ENCODE measurements at regions not wholly inside any gene's neighbourhood (a gene's known extent, or its start where the extent isn't known, plus 50 kb on each side); places are given as distances from the start of the nearest gene placed in this dataset.

- H3K4me1 ChIP-seq, result no peaks in the 10 kb centered on the region
- no peaks in the 10 kb centered on the region for H3K27me3 ChIP-seq
- TF ChIP-seq CTCF (IDR thresholded peaks at IDR 0.05) (no peak), POLR2AphosphoS5 (IDR thresholded peaks at IDR 0.05) (no peak), POLR2A (IDR thresholded peaks at IDR 0.05) (no peak), EP300 (IDR thresholded peaks at IDR 0.05) (no peak)
- H3K27ac ChIP-seq, result no peak overlapping the region
- H3K4me3 ChIP-seq, result no peak overlapping the region
- ATAC-seq, result no peak
- no peaks in the 10 kb centered on the region for H3K36me3 ChIP-seq
- H3K9me3 ChIP-seq, result peaks cover 0 to 10% (median 0%) of the 10 kb centered on the region in 3 donors
Observed at GRCh38 chr11:109223451-109223850, 198.5 kb upstream of the C11orf87 start.

GRCh38 chr11:109229682-109230081 lies 192.3 kb upstream of the C11orf87 start:
- H3K36me3 ChIP-seq, result no peaks in the 10 kb centered on the region
- WGBS, 2 donors (ENCODE audit: low coverage in 1 of 2), result 83 to 89% methylated on average over 2 of the region's 2 CpGs
- no peak overlapping the region for H3K4me3 ChIP-seq
- no peaks in the 10 kb centered on the region for H3K27me3 ChIP-seq
- no peak for TF ChIP-seq POLR2AphosphoS5 (IDR thresholded peaks at IDR 0.05)
- TF ChIP-seq POLR2A (IDR thresholded peaks at IDR 0.05), result no peak
- TF ChIP-seq EP300 (IDR thresholded peaks at IDR 0.05), result no peak
- TF ChIP-seq CTCF (IDR thresholded peaks at IDR 0.05), result no peak
- H3K27ac ChIP-seq, result no peak overlapping the region
- ATAC-seq, result no peak
- peaks cover 0 to 10% (median 0%) of the 10 kb centered on the region in 3 donors for H3K9me3 ChIP-seq
- H3K4me1 ChIP-seq, result no peaks in the 10 kb centered on the region

GRCh38 chr11:109236188-109236587 lies 185.8 kb upstream of the C11orf87 start:
- 70 to 73% methylated on average over 2 of the region's 2 CpGs for WGBS, 2 donors (ENCODE audit: low coverage in 1 of 2)
- H3K27me3 ChIP-seq, result no peaks in the 10 kb centered on the region
- no peaks in the 10 kb centered on the region for H3K4me1 ChIP-seq
- H3K36me3 ChIP-seq, result no peaks in the 10 kb centered on the region
- no peak overlapping the region for H3K4me3 ChIP-seq
- peaks cover 0 to 8% (median 0%) of the 10 kb centered on the region in 3 donors for H3K9me3 ChIP-seq
- TF ChIP-seq EP300 (IDR thresholded peaks at IDR 0.05), result no peak
- no peak for TF ChIP-seq POLR2A (IDR thresholded peaks at IDR 0.05)
- no peak for TF ChIP-seq CTCF (IDR thresholded peaks at IDR 0.05)
- no peak for TF ChIP-seq POLR2AphosphoS5 (IDR thresholded peaks at IDR 0.05)
- ATAC-seq, result no peak
- H3K27ac ChIP-seq, result no peak overlapping the region

- no peaks in the 10 kb centered on the region for H3K27me3 ChIP-seq
- no peak overlapping the region for H3K27ac ChIP-seq
- 52 to 56% methylated on average over 1 of the region's 1 CpG for whole genome bisulfite sequencing, 2 donors (ENCODE audit: low coverage in 1 of 2)
- no peak overlapping the region for H3K4me3 ChIP-seq
- no peaks in the 10 kb centered on the region for H3K4me1 ChIP-seq
- H3K9me3 ChIP-seq, result peaks cover 0 to 8% (median 0%) of the 10 kb centered on the region in 3 donors
- no peak for TF ChIP-seq POLR2AphosphoS5 (IDR thresholded peaks at IDR 0.05)
- TF ChIP-seq POLR2A (IDR thresholded peaks at IDR 0.05), result no peak
- TF ChIP-seq EP300 (IDR thresholded peaks at IDR 0.05), result no peak
- TF ChIP-seq CTCF (IDR thresholded peaks at IDR 0.05), result no peak
- no peaks in the 10 kb centered on the region for H3K36me3 ChIP-seq
- ATAC-seq, result no peak
Observed at GRCh38 chr11:109236696-109237095, 185.3 kb upstream of the C11orf87 start.

- H3K27ac ChIP-seq, result no peak overlapping the region
- ATAC-seq, result no peak
- H3K9me3 ChIP-seq, result peaks cover 0 to 8% (median 0%) of the 10 kb centered on the region in 3 donors
- no peaks in the 10 kb centered on the region for H3K4me1 ChIP-seq
- TF ChIP-seq POLR2A (IDR thresholded peaks at IDR 0.05) (no peak), EP300 (IDR thresholded peaks at IDR 0.05) (no peak), CTCF (IDR thresholded peaks at IDR 0.05) (no peak), POLR2AphosphoS5 (IDR thresholded peaks at IDR 0.05) (no peak)
- H3K36me3 ChIP-seq, result no peaks in the 10 kb centered on the region
- no peaks in the 10 kb centered on the region for H3K27me3 ChIP-seq
- no peak overlapping the region for H3K4me3 ChIP-seq
Observed at GRCh38 chr11:109237636-109238035, 184.4 kb upstream of the C11orf87 start.

Measured in gastroesophageal sphincter (tissue), 4 donors.